ENCODE measurements at regions not wholly inside any gene's neighbourhood (a gene's known extent, or its start where the extent isn't known, plus 50 kb on each side); places are given as distances from the start of the nearest gene placed in this dataset.
"Not testable (repeated sequence)": the region's sequence is repeated elsewhere in the genome, so short reads cannot be mapped to it uniquely, and the experiment has no call there.

GRCh38 chr12:17579205-17580026, 510.6 kb downstream of the RERGL start:
- H3K36me3 ChIP-seq, result no peaks in the 10 kb centered on the region
- H3K27me3 ChIP-seq, result no peaks in the 10 kb centered on the region; the same call in none of the 2 replicates
- H3K4me3 ChIP-seq, result no peak overlapping the region
- no peak for DNase-seq
- H3K9me3 ChIP-seq, result no peaks in the 10 kb centered on the region

- DNase-seq, result no peak
- Histone ChIP-seq H3K4me3 (no peak overlapping the region), H3K36me3 (no peaks in the 10 kb centered on the region), H3K27me3 (no peaks in the 10 kb centered on the region; the same call in none of the 2 replicates), H3K9me3 (no peaks in the 10 kb centered on the region)
Measured at GRCh38 chr12:17577405-17577804, 512.6 kb downstream of the RERGL start.

- Histone ChIP-seq H3K36me3 (no peaks in the 10 kb centered on the region), H3K27me3 (no peaks in the 10 kb centered on the region; the same call in 1 of the 2 replicates), H3K9me3 (no peaks in the 10 kb centered on the region), H3K4me3 (no peak overlapping the region)
- DNase-seq, result no peak
Measured at GRCh38 chr12:17572250-17572649, 517.7 kb downstream of the RERGL start.

GRCh38 chr12:17571047-17571446, 518.9 kb downstream of the RERGL start:
- H3K27me3 ChIP-seq, result no peaks in the 10 kb centered on the region
- no peak overlapping the region for H3K4me3 ChIP-seq
- DNase-seq, result no peak
- H3K9me3 ChIP-seq, result no peaks in the 10 kb centered on the region
- no peaks in the 10 kb centered on the region for H3K36me3 ChIP-seq

- H3K4me3 ChIP-seq, DNase-seq, H3K36me3 ChIP-seq, H3K9me3 ChIP-seq, H3K27me3 ChIP-seq: not testable (repeated sequence)
Measured at GRCh38 chr12:17564630-17565029, 525.4 kb downstream of the RERGL start.

- Histone ChIP-seq H3K27me3 (no peaks in the 10 kb centered on the region), H3K4me3 (no peak overlapping the region), H3K9me3 (no peaks in the 10 kb centered on the region), H3K36me3 (no peaks in the 10 kb centered on the region)
- no peak for DNase-seq
Measured at GRCh38 chr12:17550011-17550410, 540.0 kb downstream of the RERGL start.

- Histone ChIP-seq H3K9me3 (peaks cover 1% of the 10 kb centered on the region; the same call in 1 of the 2 replicates), H3K36me3 (no peaks in the 10 kb centered on the region), H3K27me3 (no peaks in the 10 kb centered on the region), H3K4me3 (no peak overlapping the region)
- no peak for DNase-seq
Measured at GRCh38 chr12:17540921-17541320, 549.1 kb downstream of the RERGL start.

GRCh38 chr12:17528394-17528793, 561.6 kb downstream of the RERGL start:
- no peaks in the 10 kb centered on the region for H3K36me3 ChIP-seq
- no peaks in the 10 kb centered on the region; the same call in 1 of the 2 replicates for H3K27me3 ChIP-seq
- no peak for DNase-seq
- H3K4me3 ChIP-seq, result no peak overlapping the region
- H3K9me3 ChIP-seq, result no peaks in the 10 kb centered on the region

- Histone ChIP-seq H3K9me3 (no peaks in the 10 kb centered on the region), H3K36me3 (no peaks in the 10 kb centered on the region), H3K4me3 (no peak overlapping the region), H3K27me3 (no peaks in the 10 kb centered on the region; the same call in 1 of the 2 replicates)
- no peak for DNase-seq
Measured at GRCh38 chr12:17527021-17527420, 563.0 kb downstream of the RERGL start.

- Histone ChIP-seq H3K36me3 (no peaks in the 10 kb centered on the region), H3K9me3 (no peaks in the 10 kb centered on the region), H3K27me3 (peaks cover 3% of the 10 kb centered on the region; the same call in 1 of the 2 replicates), H3K4me3 (no peak overlapping the region)
- DNase-seq, result no peak
Measured at GRCh38 chr12:17511369-17511768, 578.6 kb downstream of the RERGL start.

- Histone ChIP-seq H3K27me3 (peaks cover 3% of the 10 kb centered on the region; the same call in 1 of the 2 replicates), H3K4me3 (no peak overlapping the region), H3K36me3 (no peaks in the 10 kb centered on the region), H3K9me3 (no peaks in the 10 kb centered on the region)
- DNase-seq, result no peak
Measured at GRCh38 chr12:17507336-17507735, 582.7 kb downstream of the RERGL start.

GRCh38 chr12:17503742-17504141, 586.3 kb downstream of the RERGL start:
- Histone ChIP-seq H3K36me3 (no peaks in the 10 kb centered on the region), H3K9me3 (no peaks in the 10 kb centered on the region), H3K4me3 (no peak overlapping the region), H3K27me3 (no peaks in the 10 kb centered on the region)
- DNase-seq, result no peak

- Histone ChIP-seq H3K36me3 (no peaks in the 10 kb centered on the region), H3K27me3 (no peaks in the 10 kb centered on the region), H3K4me3 (no peak overlapping the region), H3K9me3 (no peaks in the 10 kb centered on the region)
- no peak for DNase-seq
Measured at GRCh38 chr12:17489452-17489851, 600.5 kb downstream of the RERGL start.

- no peak overlapping the region for H3K4me3 ChIP-seq
- no peaks in the 10 kb centered on the region for H3K9me3 ChIP-seq
- no peak for DNase-seq
- H3K27me3 ChIP-seq, result no peaks in the 10 kb centered on the region
- no peaks in the 10 kb centered on the region for H3K36me3 ChIP-seq
Measured at GRCh38 chr12:17478908-17479673, 610.9 kb downstream of the RERGL start.

GRCh38 chr12:17470460-17470859, 619.5 kb downstream of the RERGL start:
- H3K27me3 ChIP-seq, result no peaks in the 10 kb centered on the region; the same call in 1 of the 2 replicates
- H3K4me3 ChIP-seq, result no peak overlapping the region
- no peak for DNase-seq
- H3K36me3 ChIP-seq, result no peaks in the 10 kb centered on the region
- no peaks in the 10 kb centered on the region for H3K9me3 ChIP-seq

- Histone ChIP-seq H3K9me3 (no peaks in the 10 kb centered on the region), H3K36me3 (no peaks in the 10 kb centered on the region), H3K4me3 (no peak overlapping the region), H3K27me3 (0 out of 2 replicates have a peak, but pooled peaks cover 2% of the 10 kb centered on the region)
- DNase-seq, result no peak
Measured at GRCh38 chr12:17459214-17459613, 630.8 kb downstream of the RERGL start.

GRCh38 chr12:17456486-17456885, 633.5 kb downstream of the RERGL start:
- no peaks in the 10 kb centered on the region for H3K36me3 ChIP-seq
- no peak overlapping the region for H3K4me3 ChIP-seq
- no peaks in the 10 kb centered on the region for H3K9me3 ChIP-seq
- no peak for DNase-seq
- H3K27me3 ChIP-seq, result 0 out of 2 replicates have a peak, but pooled peaks cover 2% of the 10 kb centered on the region
